ENCODE measurements at regions not wholly inside any gene's neighbourhood (a gene's known extent, or its start where the extent isn't known, plus 50 kb on each side); places are given as distances from the start of the nearest gene placed in this dataset.
"Not testable (repeated sequence)": the region's sequence is repeated elsewhere in the genome, so short reads cannot be mapped to it uniquely, and the experiment has no call there.

DNA sequence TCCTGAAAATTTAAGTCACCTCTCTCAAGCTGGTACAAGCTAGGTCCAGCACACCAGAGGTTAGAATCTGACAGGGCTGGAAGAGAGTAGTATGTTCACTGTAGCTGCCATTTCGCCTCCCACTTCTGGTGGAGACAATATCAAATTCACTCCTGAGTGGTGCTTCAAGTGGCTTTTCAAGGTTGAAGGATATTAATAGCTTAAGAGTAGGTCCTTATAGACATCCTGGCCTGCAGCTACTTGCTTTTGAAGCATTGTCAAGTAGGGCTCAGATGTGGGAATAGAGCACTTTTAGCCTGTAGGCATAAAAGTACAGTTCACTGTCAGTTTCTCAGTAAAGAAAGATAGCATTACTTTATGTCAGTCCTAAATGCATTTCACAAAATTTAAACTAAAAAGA is 270.5 kb upstream of the PLPP4 start:
- Histone ChIP-seq H3K14ac (ENCODE audit: insufficient read depth, low read length) (no peak overlapping the region), H3T11ph (ENCODE audit: low read length) (no peak overlapping the region), H4K20me1 (ENCODE audit: control insufficient read depth, insufficient read depth, insufficient read length) (no peaks in the 10 kb centered on the region), H3K4me1 (ENCODE audit: insufficient read depth, low read length) (no peaks in the 10 kb centered on the region), H3K56ac (ENCODE audit: insufficient read length, low read depth, low read length) (no peak overlapping the region), H3K23me2 (ENCODE audit: insufficient read length, low read depth, low read length, poor library complexity, severe bottlenecking) (no peaks in the 10 kb centered on the region), H4K5ac (ENCODE audit: insufficient read length, low read depth, low read length) (no peak overlapping the region), H3K9me3 (ENCODE audit: control insufficient read depth, low read depth, low read length) (no peaks in the 10 kb centered on the region), H3K79me1 (ENCODE audit: insufficient read depth, low read depth, low read length, poor library complexity, severe bottlenecking) (no peaks in the 10 kb centered on the region), H4K8ac (replicated peaks; ENCODE audit: insufficient read length, low read depth, low read length) (no peak overlapping the region), H3K9ac (ENCODE audit: extremely low read depth, insufficient read length, low read length) (no peak overlapping the region), H3K23ac (ENCODE audit: insufficient read length, low read depth, low read length) (no peak overlapping the region), H3K27ac (ENCODE audit: insufficient read length, low read depth, low read length) (no peak overlapping the region), H2BK15ac (ENCODE audit: low read depth, low read length) (no peak overlapping the region), H3K4me2 (ENCODE audit: insufficient read depth, insufficient read length, low read length) (no peak overlapping the region), H2BK5ac (ENCODE audit: insufficient read length, low read length) (no peak overlapping the region), H2BK120ac (ENCODE audit: low read depth, low read length, poor library complexity, severe bottlenecking) (no peak overlapping the region), H3K18ac (ENCODE audit: insufficient read length, low read depth, low read length) (no peak overlapping the region), H2BK20ac (ENCODE audit: low read depth, low read length, poor library complexity, severe bottlenecking) (no peak overlapping the region), H2AK5ac (ENCODE audit: insufficient read length, low read length) (no peak overlapping the region), H2BK12ac (ENCODE audit: insufficient read length, low read depth, low read length) (no peak overlapping the region), H3K4ac (ENCODE audit: low read depth, low read length) (no peak overlapping the region), H4K91ac (ENCODE audit: insufficient read length, low read depth, low read length) (no peak overlapping the region), H2AFZ (ENCODE audit: low read length) (no peak overlapping the region), H3K79me2 (ENCODE audit: insufficient read depth, low read length) (no peaks in the 10 kb centered on the region), H3K27me3 (ENCODE audit: insufficient read depth, low read length) (no peaks in the 10 kb centered on the region)
- no CpG with 5 or more reads among the region's 1 CpG for WGBS (ENCODE audit: extremely low coverage, insufficient read length, low lambda C conversion rate)
- Mint-ChIP-seq H3K27ac (no peak overlapping the region), H3K9me3 (no peaks in the 10 kb centered on the region), H3K36me3 (ENCODE audit: insufficient read depth in 1 of 3, low read depth in 3 of 3) (no peaks in the 10 kb centered on the region), H3K27me3 (ENCODE audit: low read depth) (no peaks in the 10 kb centered on the region; the same call in none of the 2 replicates), H3K4me1 (peaks cover under 1% of the 10 kb centered on the region in 2 experiments), H3K4me3 (no peak overlapping the region)
- DNase-seq, result no peak
- TF ChIP-seq, protein P1, sequence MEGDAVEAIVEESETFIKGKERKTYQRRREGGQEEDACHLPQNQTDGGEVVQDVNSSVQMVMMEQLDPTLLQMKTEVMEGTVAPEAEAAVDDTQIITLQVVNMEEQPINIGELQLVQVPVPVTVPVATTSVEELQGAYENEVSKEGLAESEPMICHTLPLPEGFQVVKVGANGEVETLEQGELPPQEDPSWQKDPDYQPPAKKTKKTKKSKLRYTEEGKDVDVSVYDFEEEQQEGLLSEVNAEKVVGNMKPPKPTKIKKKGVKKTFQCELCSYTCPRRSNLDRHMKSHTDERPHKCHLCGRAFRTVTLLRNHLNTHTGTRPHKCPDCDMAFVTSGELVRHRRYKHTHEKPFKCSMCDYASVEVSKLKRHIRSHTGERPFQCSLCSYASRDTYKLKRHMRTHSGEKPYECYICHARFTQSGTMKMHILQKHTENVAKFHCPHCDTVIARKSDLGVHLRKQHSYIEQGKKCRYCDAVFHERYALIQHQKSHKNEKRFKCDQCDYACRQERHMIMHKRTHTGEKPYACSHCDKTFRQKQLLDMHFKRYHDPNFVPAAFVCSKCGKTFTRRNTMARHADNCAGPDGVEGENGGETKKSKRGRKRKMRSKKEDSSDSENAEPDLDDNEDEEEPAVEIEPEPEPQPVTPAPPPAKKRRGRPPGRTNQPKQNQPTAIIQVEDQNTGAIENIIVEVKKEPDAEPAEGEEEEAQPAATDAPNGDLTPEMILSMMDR (conservative IDR thresholded peaks at IDR 0.05), result no peak

DNA sequence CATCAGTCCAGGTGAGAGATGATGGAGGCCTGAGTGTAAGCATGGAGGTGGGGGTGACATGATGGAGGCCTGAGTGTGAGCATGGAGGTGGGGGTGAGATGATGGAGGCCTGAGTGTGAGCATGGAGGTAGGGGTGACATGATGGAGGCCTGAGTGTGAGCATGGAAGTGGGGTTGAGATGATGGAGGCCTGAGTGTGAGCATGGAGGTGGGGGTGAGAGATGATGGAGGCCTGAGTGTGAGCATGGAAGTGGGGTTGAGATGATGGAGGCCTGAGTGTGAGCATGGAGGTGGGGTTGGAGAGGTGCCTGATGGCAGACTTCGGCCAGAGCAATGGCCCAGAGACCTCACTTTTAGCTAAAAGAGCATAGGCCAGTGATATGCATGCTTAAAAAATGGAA is 269.9 kb upstream of the PLPP4 start:
- not testable (repeated sequence) for H3K27ac ChIP-seq (ENCODE audit: insufficient read length, low read depth, low read length)

More for the DNA sequence above, 269.9 kb upstream of the PLPP4 start:
- H4K8ac ChIP-seq (replicated peaks; ENCODE audit: insufficient read length, low read depth, low read length); H3K9me3 ChIP-seq (ENCODE audit: control insufficient read depth, low read depth, low read length); H3K4me1 ChIP-seq (ENCODE audit: insufficient read depth, low read length); H2AK5ac ChIP-seq (ENCODE audit: insufficient read length, low read length); H3K9ac ChIP-seq (ENCODE audit: extremely low read depth, insufficient read length, low read length); H3K23me2 ChIP-seq (ENCODE audit: insufficient read length, low read depth, low read length, poor library complexity, severe bottlenecking); H4K91ac ChIP-seq (ENCODE audit: insufficient read length, low read depth, low read length); H3K4me2 ChIP-seq (ENCODE audit: insufficient read depth, insufficient read length, low read length); H2BK5ac ChIP-seq (ENCODE audit: insufficient read length, low read length); H3T11ph ChIP-seq (ENCODE audit: low read length); H2BK20ac ChIP-seq (ENCODE audit: low read depth, low read length, poor library complexity, severe bottlenecking); H3K9me3 Mint-ChIP-seq; H3K4me1 Mint-ChIP-seq; H3K14ac ChIP-seq (ENCODE audit: insufficient read depth, low read length); H3K23ac ChIP-seq (ENCODE audit: insufficient read length, low read depth, low read length); H3K27me3 ChIP-seq (ENCODE audit: insufficient read depth, low read length); H3K4me3 Mint-ChIP-seq; H2AFZ ChIP-seq (ENCODE audit: low read length); H3K4ac ChIP-seq (ENCODE audit: low read depth, low read length); H4K20me1 ChIP-seq (ENCODE audit: control insufficient read depth, insufficient read depth, insufficient read length); H3K79me2 ChIP-seq (ENCODE audit: insufficient read depth, low read length); H4K5ac ChIP-seq (ENCODE audit: insufficient read length, low read depth, low read length); H3K18ac ChIP-seq (ENCODE audit: insufficient read length, low read depth, low read length); H2BK15ac ChIP-seq (ENCODE audit: low read depth, low read length); H3K27me3 Mint-ChIP-seq (ENCODE audit: low read depth); H3K56ac ChIP-seq (ENCODE audit: insufficient read length, low read depth, low read length); H2BK120ac ChIP-seq (ENCODE audit: low read depth, low read length, poor library complexity, severe bottlenecking); H3K79me1 ChIP-seq (ENCODE audit: insufficient read depth, low read depth, low read length, poor library complexity, severe bottlenecking); H3K27ac Mint-ChIP-seq; DNase-seq; H3K36me3 Mint-ChIP-seq (ENCODE audit: insufficient read depth in 1 of 3, low read depth in 3 of 3); H2BK12ac ChIP-seq (ENCODE audit: insufficient read length, low read depth, low read length): not testable (repeated sequence)
- no CpG with 5 or more reads among the region's 1 CpG for WGBS (ENCODE audit: extremely low coverage, insufficient read length, low lambda C conversion rate)

Measured in H9 (cell line).